ENCODE measurements at regions not wholly inside any gene's neighbourhood (a gene's known extent, or its start where the extent isn't known, plus 50 kb on each side); places are given as distances from the start of the nearest gene placed in this dataset.

DNA sequence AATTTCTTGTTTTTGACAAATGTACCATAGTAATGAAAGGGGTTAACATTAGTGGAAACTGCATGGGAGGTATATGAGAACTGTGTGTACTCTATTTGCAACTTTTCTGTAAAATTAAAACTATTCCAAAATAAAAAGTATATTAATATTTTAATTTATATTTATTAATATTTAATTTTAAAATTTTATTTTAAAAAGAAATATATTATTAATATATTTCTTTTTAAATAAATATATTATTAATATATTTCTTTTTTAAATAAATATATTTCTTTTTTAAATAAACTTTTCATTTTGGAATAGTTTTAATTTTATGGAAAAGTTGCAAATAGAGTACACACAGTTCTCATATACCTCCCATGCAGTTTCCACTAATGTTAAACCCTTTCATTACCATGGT lies 101.1 kb upstream of the SLC7A1 start:
- TF ChIP-seq, protein P1, sequence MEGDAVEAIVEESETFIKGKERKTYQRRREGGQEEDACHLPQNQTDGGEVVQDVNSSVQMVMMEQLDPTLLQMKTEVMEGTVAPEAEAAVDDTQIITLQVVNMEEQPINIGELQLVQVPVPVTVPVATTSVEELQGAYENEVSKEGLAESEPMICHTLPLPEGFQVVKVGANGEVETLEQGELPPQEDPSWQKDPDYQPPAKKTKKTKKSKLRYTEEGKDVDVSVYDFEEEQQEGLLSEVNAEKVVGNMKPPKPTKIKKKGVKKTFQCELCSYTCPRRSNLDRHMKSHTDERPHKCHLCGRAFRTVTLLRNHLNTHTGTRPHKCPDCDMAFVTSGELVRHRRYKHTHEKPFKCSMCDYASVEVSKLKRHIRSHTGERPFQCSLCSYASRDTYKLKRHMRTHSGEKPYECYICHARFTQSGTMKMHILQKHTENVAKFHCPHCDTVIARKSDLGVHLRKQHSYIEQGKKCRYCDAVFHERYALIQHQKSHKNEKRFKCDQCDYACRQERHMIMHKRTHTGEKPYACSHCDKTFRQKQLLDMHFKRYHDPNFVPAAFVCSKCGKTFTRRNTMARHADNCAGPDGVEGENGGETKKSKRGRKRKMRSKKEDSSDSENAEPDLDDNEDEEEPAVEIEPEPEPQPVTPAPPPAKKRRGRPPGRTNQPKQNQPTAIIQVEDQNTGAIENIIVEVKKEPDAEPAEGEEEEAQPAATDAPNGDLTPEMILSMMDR (IDR thresholded peaks at IDR 0.05) = no peak
- TF ChIP-seq POLR2A (IDR thresholded peaks at IDR 0.05; ENCODE audit: low read depth) (no peak), EP300 (IDR thresholded peaks at IDR 0.05) (no peak)

Data from esophagus muscularis mucosa (tissue), 4 donors.